Tongue (tissue), 1 donor: ENCODE measurements at regions not wholly inside any gene's neighbourhood (a gene's known extent, or its start where the extent isn't known, plus 50 kb on each side); places are given as distances from the start of the nearest gene placed in this dataset.
A peak's percentile ranks its signal among the peaks of the same experiment; 100 is the strongest.

ENCODE experiments used
- DNase-seq: peaks from one replicate; pipeline ENCODE4 v3.0.0-alpha.2; 2015

- DNase-seq = no peak
These were observed 150.6 kb upstream of the RAB12 start for GRCh38 chr18:8458546-8459215.

- DNase-seq = no peak
These were observed 148.5 kb upstream of the RAB12 start for GRCh38 chr18:8460748-8461147.

- no peak for DNase-seq
These were observed 147.7 kb upstream of the RAB12 start for GRCh38 chr18:8461544-8461943.

GRCh38 chr18:8462651-8463185, 146.5 kb upstream of the RAB12 start:
- no peak for DNase-seq

- no peak for DNase-seq
These were observed 145.4 kb upstream of the RAB12 start for GRCh38 chr18:8463791-8464190.

GRCh38 chr18:8468191-8468590, 141.0 kb upstream of the RAB12 start:
- DNase-seq = no peak

- peak; percentile 94 for DNase-seq
These were observed 140.3 kb upstream of the RAB12 start for GRCh38 chr18:8468921-8469335.

- DNase-seq = peak; percentile 93
These were observed 139.6 kb upstream of the RAB12 start for GRCh38 chr18:8469544-8470130.

GRCh38 chr18:8471372-8471771, 137.9 kb upstream of the RAB12 start:
- peak; percentile 93 for DNase-seq

- no peak for DNase-seq
These were observed 134.6 kb upstream of the RAB12 start for GRCh38 chr18:8474661-8475060.

- no peak for DNase-seq
These were observed 131.6 kb upstream of the RAB12 start for GRCh38 chr18:8477615-8478014.

- DNase-seq = peak; percentile 66
These were observed 130.9 kb upstream of the RAB12 start for GRCh38 chr18:8478166-8478967.

- DNase-seq = no peak
These were observed 130.3 kb upstream of the RAB12 start for GRCh38 chr18:8478968-8479370.

GRCh38 chr18:8479789-8480188, 129.4 kb upstream of the RAB12 start:
- no peak for DNase-seq

- peak; percentile 88 for DNase-seq
These were observed 128.5 kb upstream of the RAB12 start for GRCh38 chr18:8480506-8481328.

- DNase-seq = no peak
These were observed 124.3 kb upstream of the RAB12 start for GRCh38 chr18:8484951-8485350.

GRCh38 chr18:8489761-8490160, 119.5 kb upstream of the RAB12 start:
- DNase-seq = no peak

GRCh38 chr18:8491516-8491915, 117.7 kb upstream of the RAB12 start:
- no peak for DNase-seq

GRCh38 chr18:8493141-8493540, 116.1 kb upstream of the RAB12 start:
- DNase-seq = no peak

- DNase-seq = no peak
These were observed 113.1 kb upstream of the RAB12 start for GRCh38 chr18:8496186-8496585.

- no peak for DNase-seq
These were observed 110.3 kb upstream of the RAB12 start for GRCh38 chr18:8498905-8499304.
